ENCODE measurements at regions not wholly inside any gene's neighbourhood (a gene's known extent, or its start where the extent isn't known, plus 50 kb on each side); places are given as distances from the start of the nearest gene placed in this dataset.

- no peak for TF ChIP-seq CTCF (IDR thresholded peaks at IDR 0.05)
- no peak for TF ChIP-seq POLR2A (IDR thresholded peaks at IDR 0.05)
These were observed 92.1 kb upstream of the GPR149 start for GRCh38 chr3:154522036-154522602.

All from lower leg skin (tissue), 3 donors.